Gastrocnemius medialis (tissue), 4 donors: ENCODE measurements at regions not wholly inside any gene's neighbourhood (a gene's known extent, or its start where the extent isn't known, plus 50 kb on each side); places are given as distances from the start of the nearest gene placed in this dataset.

Experiments used
- POLR2A ChIP-seq, 2 donors: fragments of 450-650 bp; IDR thresholded peaks; one replicate each; pipeline ENCODE4 v1.6.1; 2017; ENCODE audit warnings: antibody characterized with exemption in 2 of 2, mild to moderate bottlenecking in 2 of 2, moderate library complexity in 2 of 2
- TF ChIP-seq, protein P1 (sequence below), 5 experiments: fragments of 450-650 bp in 3 of 5; fragments of 200-600 bp in 2 of 5; sonication (generic) in 2 of 5; IDR thresholded peaks in 4 of 5; conservative IDR thresholded peaks in 1 of 5; 1 replicate in 4 of 5; 2 replicates in 1 of 5; pipeline ENCODE4 v1.5.1; 2016 to 2019; ENCODE audit warnings: antibody characterized with exemption in 5 of 5, mild to moderate bottlenecking in 3 of 5, moderate library complexity in 3 of 5

DNA sequence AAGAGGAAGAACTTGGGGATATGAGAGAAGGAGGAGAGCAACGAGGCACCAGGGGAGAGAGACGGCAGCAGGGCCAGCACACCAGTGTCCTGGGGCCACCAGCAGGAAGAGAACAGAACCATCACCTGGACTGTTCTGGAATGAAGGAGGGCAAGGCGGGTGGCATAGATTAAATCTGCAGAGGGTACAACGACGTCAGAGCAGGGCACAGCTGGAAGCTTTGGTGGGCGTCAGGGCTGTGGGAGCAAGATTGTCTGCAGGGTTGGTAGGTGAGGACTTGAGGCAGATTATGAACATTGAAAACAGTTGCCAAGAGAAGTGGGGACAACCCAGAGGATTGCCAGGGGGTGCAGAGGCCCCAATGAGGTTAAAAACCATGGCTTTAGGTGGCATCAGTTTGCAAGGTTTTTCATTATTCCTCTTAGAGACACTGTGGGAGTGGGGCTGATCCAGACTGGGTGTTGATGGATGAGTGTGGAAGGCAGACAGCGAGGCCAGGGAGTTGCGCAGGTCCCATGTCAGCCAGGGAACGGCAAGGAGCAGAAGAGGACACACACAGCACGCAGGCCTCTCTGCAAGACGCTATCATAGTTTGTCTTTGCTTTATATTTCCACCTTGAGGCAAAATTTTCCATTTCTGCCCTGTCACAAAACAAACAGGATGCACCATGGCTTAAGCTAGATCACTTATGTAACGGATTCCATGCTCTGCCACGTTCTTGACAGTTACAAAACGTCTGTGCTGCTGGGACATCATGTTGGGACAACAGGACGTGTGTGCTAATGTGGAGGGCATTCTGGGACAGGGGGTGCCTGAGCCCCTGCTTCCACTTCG lies 52.5 kb upstream of the LEP start:
- TF ChIP-seq POLR2A (IDR thresholded peaks at IDR 0.05): no peak
- TF ChIP-seq, protein P1, sequence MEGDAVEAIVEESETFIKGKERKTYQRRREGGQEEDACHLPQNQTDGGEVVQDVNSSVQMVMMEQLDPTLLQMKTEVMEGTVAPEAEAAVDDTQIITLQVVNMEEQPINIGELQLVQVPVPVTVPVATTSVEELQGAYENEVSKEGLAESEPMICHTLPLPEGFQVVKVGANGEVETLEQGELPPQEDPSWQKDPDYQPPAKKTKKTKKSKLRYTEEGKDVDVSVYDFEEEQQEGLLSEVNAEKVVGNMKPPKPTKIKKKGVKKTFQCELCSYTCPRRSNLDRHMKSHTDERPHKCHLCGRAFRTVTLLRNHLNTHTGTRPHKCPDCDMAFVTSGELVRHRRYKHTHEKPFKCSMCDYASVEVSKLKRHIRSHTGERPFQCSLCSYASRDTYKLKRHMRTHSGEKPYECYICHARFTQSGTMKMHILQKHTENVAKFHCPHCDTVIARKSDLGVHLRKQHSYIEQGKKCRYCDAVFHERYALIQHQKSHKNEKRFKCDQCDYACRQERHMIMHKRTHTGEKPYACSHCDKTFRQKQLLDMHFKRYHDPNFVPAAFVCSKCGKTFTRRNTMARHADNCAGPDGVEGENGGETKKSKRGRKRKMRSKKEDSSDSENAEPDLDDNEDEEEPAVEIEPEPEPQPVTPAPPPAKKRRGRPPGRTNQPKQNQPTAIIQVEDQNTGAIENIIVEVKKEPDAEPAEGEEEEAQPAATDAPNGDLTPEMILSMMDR (IDR thresholded peaks at IDR 0.05 in 4 of 5, conservative IDR thresholded peaks at IDR 0.05 in 1 of 5): no peak
